ENCODE measurements at regions not wholly inside any gene's neighbourhood (a gene's known extent, or its start where the extent isn't known, plus 50 kb on each side); places are given as distances from the start of the nearest gene placed in this dataset.

DNA sequence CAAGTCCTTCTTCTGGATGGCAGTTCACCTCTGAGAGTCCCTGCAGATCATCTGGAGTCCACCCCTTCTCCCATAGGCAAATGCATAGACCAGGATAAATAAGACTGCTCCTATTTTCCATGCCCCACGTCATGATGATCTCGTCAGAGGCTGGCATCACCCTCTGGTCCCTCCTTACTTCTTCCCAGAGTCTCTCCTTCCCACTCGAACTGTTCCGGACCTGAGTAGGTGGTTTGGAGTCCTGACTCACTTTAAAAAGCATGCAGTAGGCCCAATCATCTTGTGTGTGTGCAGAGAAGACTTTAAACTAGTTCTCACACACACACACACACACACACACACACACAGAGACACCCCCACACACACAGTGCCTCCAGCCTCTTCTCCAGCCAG, 72.0 kb downstream of the SOX9 start:
- TF ChIP-seq, protein P1, sequence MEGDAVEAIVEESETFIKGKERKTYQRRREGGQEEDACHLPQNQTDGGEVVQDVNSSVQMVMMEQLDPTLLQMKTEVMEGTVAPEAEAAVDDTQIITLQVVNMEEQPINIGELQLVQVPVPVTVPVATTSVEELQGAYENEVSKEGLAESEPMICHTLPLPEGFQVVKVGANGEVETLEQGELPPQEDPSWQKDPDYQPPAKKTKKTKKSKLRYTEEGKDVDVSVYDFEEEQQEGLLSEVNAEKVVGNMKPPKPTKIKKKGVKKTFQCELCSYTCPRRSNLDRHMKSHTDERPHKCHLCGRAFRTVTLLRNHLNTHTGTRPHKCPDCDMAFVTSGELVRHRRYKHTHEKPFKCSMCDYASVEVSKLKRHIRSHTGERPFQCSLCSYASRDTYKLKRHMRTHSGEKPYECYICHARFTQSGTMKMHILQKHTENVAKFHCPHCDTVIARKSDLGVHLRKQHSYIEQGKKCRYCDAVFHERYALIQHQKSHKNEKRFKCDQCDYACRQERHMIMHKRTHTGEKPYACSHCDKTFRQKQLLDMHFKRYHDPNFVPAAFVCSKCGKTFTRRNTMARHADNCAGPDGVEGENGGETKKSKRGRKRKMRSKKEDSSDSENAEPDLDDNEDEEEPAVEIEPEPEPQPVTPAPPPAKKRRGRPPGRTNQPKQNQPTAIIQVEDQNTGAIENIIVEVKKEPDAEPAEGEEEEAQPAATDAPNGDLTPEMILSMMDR (IDR thresholded peaks at IDR 0.05), result no peak
- no peak for TF ChIP-seq POLR2A (IDR thresholded peaks at IDR 0.05)

Measured in Peyer's patch (tissue), 4 donors.